Spleen (tissue), 7 donors: ENCODE measurements at regions not wholly inside any gene's neighbourhood (a gene's known extent, or its start where the extent isn't known, plus 50 kb on each side); places are given as distances from the start of the nearest gene placed in this dataset.

Experiments used
- POLR2AphosphoS5 ChIP-seq, 3 donors: sonication (generic); formaldehyde crosslinking; IDR thresholded peaks; one replicate each; pipeline ENCODE4 v1.5.1; 2017; ENCODE audit warnings: antibody characterized with exemption in 3 of 3
- TF ChIP-seq, protein P1 (sequence below), 11 experiments: fragments of 200-600 bp in 7 of 11; fragments of 450-650 bp in 4 of 11; sonication (generic) in 4 of 11; IDR thresholded peaks in 8 of 11; conservative IDR thresholded peaks in 3 of 11; 1 replicate in 7 of 11; 2 replicates in 4 of 11; pipeline versions ENCODE4 v1.4.0 to v1.8.0; 2016 to 2021; ENCODE audit warnings: antibody characterized with exemption in 11 of 11, inconsistent platforms in 4 of 11, mild to moderate bottlenecking in 1 of 11
- donor health status: DM: no; HTN: no; CAD: no; lungs with moderate emphysema.
- donor health status: DM: no; HTN: no; CAD: no.
- donor health status: DM: no; HTN: no; CAD: no.

GRCh38 chr1:22332795-22333499 is 118.7 kb upstream of the ZBTB40 start:
- TF ChIP-seq, protein P1, sequence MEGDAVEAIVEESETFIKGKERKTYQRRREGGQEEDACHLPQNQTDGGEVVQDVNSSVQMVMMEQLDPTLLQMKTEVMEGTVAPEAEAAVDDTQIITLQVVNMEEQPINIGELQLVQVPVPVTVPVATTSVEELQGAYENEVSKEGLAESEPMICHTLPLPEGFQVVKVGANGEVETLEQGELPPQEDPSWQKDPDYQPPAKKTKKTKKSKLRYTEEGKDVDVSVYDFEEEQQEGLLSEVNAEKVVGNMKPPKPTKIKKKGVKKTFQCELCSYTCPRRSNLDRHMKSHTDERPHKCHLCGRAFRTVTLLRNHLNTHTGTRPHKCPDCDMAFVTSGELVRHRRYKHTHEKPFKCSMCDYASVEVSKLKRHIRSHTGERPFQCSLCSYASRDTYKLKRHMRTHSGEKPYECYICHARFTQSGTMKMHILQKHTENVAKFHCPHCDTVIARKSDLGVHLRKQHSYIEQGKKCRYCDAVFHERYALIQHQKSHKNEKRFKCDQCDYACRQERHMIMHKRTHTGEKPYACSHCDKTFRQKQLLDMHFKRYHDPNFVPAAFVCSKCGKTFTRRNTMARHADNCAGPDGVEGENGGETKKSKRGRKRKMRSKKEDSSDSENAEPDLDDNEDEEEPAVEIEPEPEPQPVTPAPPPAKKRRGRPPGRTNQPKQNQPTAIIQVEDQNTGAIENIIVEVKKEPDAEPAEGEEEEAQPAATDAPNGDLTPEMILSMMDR (IDR thresholded peaks at IDR 0.05 in 8 of 11, conservative IDR thresholded peaks at IDR 0.05 in 3 of 11): no peak
- TF ChIP-seq POLR2AphosphoS5 (IDR thresholded peaks at IDR 0.05): no peak
